IPS-18a (cell line): ENCODE measurements at regions not wholly inside any gene's neighbourhood (a gene's known extent, or its start where the extent isn't known, plus 50 kb on each side); places are given as distances from the start of the nearest gene placed in this dataset.
"Not testable (repeated sequence)": the region's sequence is repeated elsewhere in the genome, so short reads cannot be mapped to it uniquely, and the experiment has no call there.

Source experiments
- H3K27ac ChIP-seq: one replicate; pipeline ENCODE4 v1.5.1; 2013; ENCODE audit warnings: low read length
- H3K27me3 ChIP-seq: one replicate; pipeline ENCODE4 v1.6.1; 2013; ENCODE audit warnings: mild to moderate bottlenecking, low read length; ENCODE audit not compliant: control insufficient read depth, insufficient read depth
- H3K36me3 ChIP-seq: one replicate; pipeline ENCODE4 v1.6.1; 2013; ENCODE audit warnings: low read depth, low read length; ENCODE audit not compliant: control insufficient read depth
- H3K4me1 ChIP-seq: one replicate; pipeline ENCODE4 v1.6.1; 2013; ENCODE audit warnings: low read depth, low read length; ENCODE audit not compliant: control insufficient read depth
- H3K4me3 ChIP-seq: one replicate; pipeline ENCODE4 v1.5.1; 2013; ENCODE audit warnings: low read length
- H3K9ac ChIP-seq: one replicate; pipeline ENCODE4 v1.6.1; 2013; ENCODE audit warnings: mild to moderate bottlenecking, low read length, moderate library complexity
- H3K9me3 ChIP-seq: one replicate; pipeline ENCODE4 v1.6.1; 2013; ENCODE audit warnings: low read depth, low read length; ENCODE audit not compliant: control insufficient read depth

DNA sequence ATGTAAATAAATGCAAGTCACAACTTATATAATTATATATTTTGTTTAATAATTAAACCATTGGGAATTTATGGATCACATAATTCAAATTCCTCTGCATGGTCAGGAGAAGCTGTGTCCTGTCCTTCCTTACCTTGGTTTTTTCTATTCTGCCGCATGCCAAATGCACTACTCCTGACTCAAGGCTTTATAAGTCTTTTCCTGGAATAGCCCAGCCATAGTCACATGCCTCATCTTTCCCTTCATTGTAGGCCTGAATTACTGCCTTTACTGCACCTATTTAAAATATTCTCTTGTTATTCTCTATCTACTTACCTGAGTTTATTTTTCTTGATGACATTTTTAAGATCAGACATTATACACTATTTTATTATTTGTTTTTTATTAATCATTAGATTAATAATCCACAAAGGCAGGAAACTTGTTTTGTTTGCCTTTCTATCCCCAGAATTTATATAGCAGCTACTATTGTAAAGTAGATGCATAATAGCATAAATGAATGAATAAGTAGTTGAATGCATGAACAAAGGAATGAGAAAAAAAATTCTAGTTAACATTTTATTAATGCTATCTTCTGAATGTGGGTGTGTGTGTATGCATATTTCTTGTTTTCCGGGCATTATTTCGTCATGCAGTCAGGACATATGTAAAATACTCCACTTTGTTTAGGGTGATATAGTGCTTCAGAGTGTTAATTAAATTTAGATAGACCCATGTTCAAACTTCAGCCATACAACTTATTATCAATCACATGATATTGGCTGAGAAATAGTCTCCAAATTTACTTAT is 955.4 kb upstream of the CDH18 start:
- H3K36me3 ChIP-seq, H3K4me3 ChIP-seq, H3K4me1 ChIP-seq, H3K9ac ChIP-seq, H3K9me3 ChIP-seq, H3K27me3 ChIP-seq, H3K27ac ChIP-seq: not testable (repeated sequence)

DNA sequence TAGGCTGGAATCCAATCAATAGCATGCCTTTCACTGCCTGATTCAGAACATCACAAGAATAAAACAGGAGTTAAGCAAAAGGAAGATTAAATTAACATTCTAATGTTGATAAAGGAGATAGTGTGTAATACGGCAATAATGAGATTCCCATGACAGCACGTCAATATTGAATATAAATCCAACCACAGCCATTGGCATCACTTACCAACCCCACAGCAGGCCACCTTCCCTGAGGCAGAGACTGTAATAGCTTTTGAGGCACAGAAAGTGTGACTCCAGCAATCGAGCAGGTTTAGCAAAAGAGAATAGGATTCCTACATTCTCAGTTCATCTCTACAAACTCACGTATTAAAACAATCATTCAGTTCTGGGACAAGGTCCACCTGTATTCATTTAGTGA is 954.6 kb upstream of the CDH18 start:
- H3K4me1 ChIP-seq, H3K27me3 ChIP-seq, H3K4me3 ChIP-seq, H3K9ac ChIP-seq, H3K9me3 ChIP-seq, H3K27ac ChIP-seq, H3K36me3 ChIP-seq: not testable (repeated sequence)

- H3K9ac ChIP-seq, H3K4me3 ChIP-seq, H3K36me3 ChIP-seq, H3K4me1 ChIP-seq, H3K27ac ChIP-seq, H3K27me3 ChIP-seq, H3K9me3 ChIP-seq: not testable (repeated sequence)
These were observed 952.8 kb upstream of the CDH18 start for GRCh38 chr5:20940786-20941185.

- not testable (repeated sequence) for H3K9ac ChIP-seq, H3K36me3 ChIP-seq, H3K9me3 ChIP-seq, H3K27ac ChIP-seq, H3K27me3 ChIP-seq, H3K4me1 ChIP-seq, H3K4me3 ChIP-seq
These were observed 902.9 kb upstream of the CDH18 start for GRCh38 chr5:20890936-20891335.

- not testable (repeated sequence) for H3K4me1 ChIP-seq, H3K36me3 ChIP-seq, H3K27ac ChIP-seq, H3K4me3 ChIP-seq, H3K9ac ChIP-seq, H3K27me3 ChIP-seq, H3K9me3 ChIP-seq
These were observed 887.7 kb upstream of the CDH18 start for GRCh38 chr5:20875726-20876125.

GRCh38 chr5:20865892-20866291 is 877.9 kb upstream of the CDH18 start:
- not testable (repeated sequence) for H3K27ac ChIP-seq, H3K9me3 ChIP-seq, H3K4me1 ChIP-seq, H3K9ac ChIP-seq, H3K4me3 ChIP-seq, H3K27me3 ChIP-seq, H3K36me3 ChIP-seq

- Histone ChIP-seq H3K4me1 (no peaks in the 10 kb centered on the region), H3K36me3 (no peaks in the 10 kb centered on the region), H3K27me3 (no peaks in the 10 kb centered on the region), H3K9ac (no peak overlapping the region), H3K9me3 (no peaks in the 10 kb centered on the region), H3K27ac (no peak overlapping the region), H3K4me3 (no peak overlapping the region)
These were observed 845.2 kb upstream of the CDH18 start for GRCh38 chr5:20833081-20833627.

DNA sequence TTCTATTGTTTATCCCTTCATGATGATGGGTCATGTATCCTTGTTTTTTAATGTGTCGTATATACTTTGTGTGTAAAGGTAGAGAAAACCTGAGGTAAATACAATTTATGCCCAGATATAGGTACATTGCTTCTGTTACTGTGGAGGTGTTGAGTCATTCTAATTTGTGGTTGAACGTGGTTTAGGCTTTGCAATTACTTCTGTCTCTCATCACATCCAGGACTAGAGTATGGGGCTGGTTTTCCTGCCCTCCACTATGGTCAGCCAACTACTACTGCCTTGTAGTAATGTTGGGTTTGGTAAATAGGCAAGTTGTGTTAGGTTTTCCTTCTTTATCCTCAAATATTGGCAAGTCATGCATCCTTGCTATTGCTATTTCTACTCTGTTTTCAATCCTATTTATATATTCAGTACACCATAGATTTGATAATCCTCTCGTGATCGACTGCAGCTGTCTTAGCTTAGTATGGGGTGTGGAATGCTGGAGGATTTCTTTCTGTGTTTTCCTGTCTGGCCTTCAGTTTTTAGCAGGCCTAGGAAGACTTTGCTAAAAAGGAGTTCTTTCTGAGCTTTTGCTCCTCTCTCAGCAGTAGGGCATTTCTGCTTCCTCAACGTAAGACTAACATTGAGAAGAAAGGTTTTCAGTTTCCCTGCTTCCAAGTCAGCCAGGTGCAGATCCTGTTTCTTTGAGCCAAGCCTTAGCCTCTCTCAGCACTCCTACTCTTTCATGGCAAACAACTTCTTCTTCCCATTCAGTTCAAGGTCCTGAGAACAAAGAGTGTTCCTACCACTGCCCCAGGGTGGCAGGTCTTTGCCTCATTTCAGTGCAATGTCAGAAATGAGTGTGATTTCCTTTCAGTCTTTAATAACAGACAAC is 844.4 kb upstream of the CDH18 start:
- H3K27ac ChIP-seq, result no peak overlapping the region
- no peaks in the 10 kb centered on the region for H3K36me3 ChIP-seq
- H3K9ac ChIP-seq, result no peak overlapping the region
- no peaks in the 10 kb centered on the region for H3K9me3 ChIP-seq
- no peaks in the 10 kb centered on the region for H3K27me3 ChIP-seq
- H3K4me3 ChIP-seq, result no peak overlapping the region
- no peaks in the 10 kb centered on the region for H3K4me1 ChIP-seq

- not testable (repeated sequence) for H3K36me3 ChIP-seq, H3K9ac ChIP-seq, H3K27me3 ChIP-seq, H3K27ac ChIP-seq, H3K4me3 ChIP-seq, H3K9me3 ChIP-seq, H3K4me1 ChIP-seq
These were observed 838.0 kb upstream of the CDH18 start for GRCh38 chr5:20825951-20826350.

- not testable (repeated sequence) for H3K27ac ChIP-seq, H3K4me3 ChIP-seq, H3K4me1 ChIP-seq, H3K9ac ChIP-seq, H3K9me3 ChIP-seq, H3K36me3 ChIP-seq, H3K27me3 ChIP-seq
These were observed 809.2 kb upstream of the CDH18 start for GRCh38 chr5:20797216-20797615.

GRCh38 chr5:20784755-20785154 is 796.8 kb upstream of the CDH18 start:
- H3K9ac ChIP-seq, H3K9me3 ChIP-seq, H3K36me3 ChIP-seq, H3K4me3 ChIP-seq, H3K27me3 ChIP-seq, H3K4me1 ChIP-seq, H3K27ac ChIP-seq: not testable (repeated sequence)

GRCh38 chr5:20783484-20783883 is 795.5 kb upstream of the CDH18 start:
- not testable (repeated sequence) for H3K4me3 ChIP-seq, H3K27me3 ChIP-seq, H3K9ac ChIP-seq, H3K36me3 ChIP-seq, H3K4me1 ChIP-seq, H3K9me3 ChIP-seq, H3K27ac ChIP-seq
